ENCODE measurements at regions not wholly inside any gene's neighbourhood (a gene's known extent, or its start where the extent isn't known, plus 50 kb on each side); places are given as distances from the start of the nearest gene placed in this dataset.

- H3K9ac ChIP-seq (ENCODE audit: extremely low read depth, insufficient read length, low read length): no peak overlapping the region
- H3K4me1 ChIP-seq (ENCODE audit: insufficient read depth, low read length): no peaks in the 10 kb centered on the region
- no peaks in the 10 kb centered on the region for H3K9me3 Mint-ChIP-seq
- H3T11ph ChIP-seq (ENCODE audit: low read length): no peak overlapping the region
- WGBS (ENCODE audit: extremely low coverage, insufficient read length, low lambda C conversion rate): no CpG with 5 or more reads among the region's 4 CpGs
- no peak overlapping the region for H3K14ac ChIP-seq (ENCODE audit: insufficient read depth, low read length)
- H3K27ac Mint-ChIP-seq: peak overlapping the region in 1 of 3 experiments; percentile 37; a peak in 1 of 7 replicates
- no peak overlapping the region for H3K23ac ChIP-seq (ENCODE audit: insufficient read length, low read depth, low read length)
- H3K79me1 ChIP-seq (ENCODE audit: insufficient read depth, low read depth, low read length, poor library complexity, severe bottlenecking): no peaks in the 10 kb centered on the region
- H3K79me2 ChIP-seq (ENCODE audit: insufficient read depth, low read length): no peaks in the 10 kb centered on the region
- H3K56ac ChIP-seq (ENCODE audit: insufficient read length, low read depth, low read length): no peak overlapping the region
- no peak overlapping the region for H3K4me2 ChIP-seq (ENCODE audit: insufficient read depth, insufficient read length, low read length)
- no peaks in the 10 kb centered on the region for H3K27me3 ChIP-seq (ENCODE audit: insufficient read depth, low read length)
- H3K36me3 Mint-ChIP-seq (ENCODE audit: insufficient read depth in 1 of 3, low read depth in 3 of 3): no peaks in the 10 kb centered on the region
- H2BK12ac ChIP-seq (ENCODE audit: insufficient read length, low read depth, low read length): no peak overlapping the region
- H4K8ac ChIP-seq (replicated peaks; ENCODE audit: insufficient read length, low read depth, low read length): no peak overlapping the region
- no peak overlapping the region for H2AFZ ChIP-seq (ENCODE audit: low read length)
- 0 out of 4 replicates have a peak, but pooled peaks cover 3% of the 10 kb centered on the region in 2 experiments for H3K4me1 Mint-ChIP-seq
- peaks cover 2% of the 10 kb centered on the region; the same call in 1 of the 2 replicates for H3K27me3 Mint-ChIP-seq (ENCODE audit: low read depth)
- H4K91ac ChIP-seq (ENCODE audit: insufficient read length, low read depth, low read length): no peak overlapping the region
- no peaks in the 10 kb centered on the region for H4K20me1 ChIP-seq (ENCODE audit: control insufficient read depth, insufficient read depth, insufficient read length)
- no peak overlapping the region for H2BK120ac ChIP-seq (ENCODE audit: low read depth, low read length, poor library complexity, severe bottlenecking)
- TF ChIP-seq CTCF (conservative IDR thresholded peaks at IDR 0.05): no peak
- H3K23me2 ChIP-seq (ENCODE audit: insufficient read length, low read depth, low read length, poor library complexity, severe bottlenecking): no peaks in the 10 kb centered on the region
- H2BK20ac ChIP-seq (ENCODE audit: low read depth, low read length, poor library complexity, severe bottlenecking): no peak overlapping the region
- no peak overlapping the region for H3K4ac ChIP-seq (ENCODE audit: low read depth, low read length)
- H4K5ac ChIP-seq (ENCODE audit: insufficient read length, low read depth, low read length): no peak overlapping the region
- H2BK15ac ChIP-seq (ENCODE audit: low read depth, low read length): no peak overlapping the region
- DNase-seq: no peak
- no peaks in the 10 kb centered on the region for H3K9me3 ChIP-seq (ENCODE audit: control insufficient read depth, low read depth, low read length)
- H3K27ac ChIP-seq (ENCODE audit: insufficient read length, low read depth, low read length): no peak overlapping the region
- H3K18ac ChIP-seq (ENCODE audit: insufficient read length, low read depth, low read length): no peak overlapping the region
- H3K4me3 Mint-ChIP-seq: no peak overlapping the region
- H2AK5ac ChIP-seq (ENCODE audit: insufficient read length, low read length): no peak overlapping the region
- no peak overlapping the region for H2BK5ac ChIP-seq (ENCODE audit: insufficient read length, low read length)
These were observed 233.4 kb upstream of the HAND2 start for GRCh38 chr4:173763389-173763788.
